ENCODE measurements at regions not wholly inside any gene's neighbourhood (a gene's known extent, or its start where the extent isn't known, plus 50 kb on each side); places are given as distances from the start of the nearest gene placed in this dataset.

DNA sequence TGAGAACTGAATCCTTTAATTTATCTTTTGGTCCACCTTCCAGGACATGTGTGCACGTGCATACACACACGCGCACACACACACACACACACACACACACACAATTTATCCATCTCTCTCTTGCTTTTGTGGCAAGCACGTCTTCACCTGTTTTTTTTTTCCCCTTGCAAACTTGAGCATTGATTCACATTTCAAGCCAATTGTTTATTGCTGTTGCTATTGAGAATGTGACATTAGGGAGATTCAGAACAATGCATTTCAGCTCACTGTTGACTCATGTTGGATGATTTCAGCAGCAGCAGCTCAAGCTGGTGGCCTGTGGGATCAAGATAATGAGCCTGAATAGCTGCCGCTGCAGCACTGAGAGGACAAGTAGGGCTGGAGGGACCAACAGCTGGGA, 128.9 kb downstream of the SNAPC1 start:
- ChIA-PET POLR2A (no interaction called here), CTCF (ENCODE audit: low intra/inter-chr PET ratio) (no interaction called here)
- no peak for TF ChIP-seq EGR1 (conservative IDR thresholded peaks at IDR 0.05)
- no peak for TF ChIP-seq TEAD4 (IDR thresholded peaks at IDR 0.05; ENCODE audit: low read length)
- no peak for TF ChIP-seq TEAD4 (CRISPR knock-in tag; IDR thresholded peaks at IDR 0.05; ENCODE audit: borderline replicate concordance)
- TF ChIP-seq, protein P1, sequence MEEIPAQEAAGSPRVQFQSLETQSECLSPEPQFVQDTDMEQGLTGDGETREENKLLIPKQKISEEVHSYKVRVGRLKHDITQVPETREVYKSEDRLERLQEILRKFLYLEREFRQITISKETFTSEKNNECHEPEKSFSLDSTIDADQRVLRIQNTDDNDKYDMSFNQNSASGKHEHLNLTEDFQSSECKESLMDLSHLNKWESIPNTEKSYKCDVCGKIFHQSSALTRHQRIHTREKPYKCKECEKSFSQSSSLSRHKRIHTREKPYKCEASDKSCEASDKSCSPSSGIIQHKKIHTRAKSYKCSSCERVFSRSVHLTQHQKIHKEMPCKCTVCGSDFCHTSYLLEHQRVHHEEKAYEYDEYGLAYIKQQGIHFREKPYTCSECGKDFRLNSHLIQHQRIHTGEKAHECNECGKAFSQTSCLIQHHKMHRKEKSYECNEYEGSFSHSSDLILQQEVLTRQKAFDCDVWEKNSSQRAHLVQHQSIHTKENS (CRISPR knock-in tag; IDR thresholded peaks at IDR 0.05) = no peak
- no peak for TF ChIP-seq ERF (CRISPR knock-in tag; IDR thresholded peaks at IDR 0.05)
- no peak for TF ChIP-seq KAT8 (IDR thresholded peaks at IDR 0.05; ENCODE audit: low read depth)
- TF ChIP-seq CREB3L1 (IDR thresholded peaks at IDR 0.05; ENCODE audit: borderline replicate concordance, low read depth) = no peak
- TF ChIP-seq ZNF780A (CRISPR knock-in tag; IDR thresholded peaks at IDR 0.05) = no peak
- no peak for TF ChIP-seq ZNF23 (CRISPR knock-in tag; IDR thresholded peaks at IDR 0.05)
- TF ChIP-seq, protein P2, sequence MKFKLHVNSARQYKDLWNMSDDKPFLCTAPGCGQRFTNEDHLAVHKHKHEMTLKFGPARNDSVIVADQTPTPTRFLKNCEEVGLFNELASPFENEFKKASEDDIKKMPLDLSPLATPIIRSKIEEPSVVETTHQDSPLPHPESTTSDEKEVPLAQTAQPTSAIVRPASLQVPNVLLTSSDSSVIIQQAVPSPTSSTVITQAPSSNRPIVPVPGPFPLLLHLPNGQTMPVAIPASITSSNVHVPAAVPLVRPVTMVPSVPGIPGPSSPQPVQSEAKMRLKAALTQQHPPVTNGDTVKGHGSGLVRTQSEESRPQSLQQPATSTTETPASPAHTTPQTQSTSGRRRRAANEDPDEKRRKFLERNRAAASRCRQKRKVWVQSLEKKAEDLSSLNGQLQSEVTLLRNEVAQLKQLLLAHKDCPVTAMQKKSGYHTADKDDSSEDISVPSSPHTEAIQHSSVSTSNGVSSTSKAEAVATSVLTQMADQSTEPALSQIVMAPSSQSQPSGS (CRISPR knock-in tag; IDR thresholded peaks at IDR 0.05) = no peak
- no peak for TF ChIP-seq RBM14 (IDR thresholded peaks at IDR 0.05; ENCODE audit: borderline replicate concordance, insufficient read depth, low read depth, low read length)
- no peak for TF ChIP-seq THRAP3 (IDR thresholded peaks at IDR 0.05; ENCODE audit: borderline replicate concordance)
- TF ChIP-seq FOXA1 (IDR thresholded peaks at IDR 0.05; ENCODE audit: borderline replicate concordance) = no peak
- no peak for TF ChIP-seq STAT5B (CRISPR knock-in tag; IDR thresholded peaks at IDR 0.05)
- no peak for TF ChIP-seq BRD4 (IDR thresholded peaks at IDR 0.05)
- no peak for TF ChIP-seq ZNF311 (CRISPR knock-in tag; IDR thresholded peaks at IDR 0.05)
- intact Hi-C loops (cut with micrococcal nuclease) (no loop called here), in situ Hi-C loops (cut with MboI) (loop anchor here (25.0 kb wide), 1 partner anchor 1396 kb away; no protein-coding TSS in a partner anchor)
- H3K27ac ChIP-seq (ENCODE audit: extremely low read depth, low read depth, low read length) = no peak overlapping the region
- H3K4me1 ChIP-seq (replicated peaks in 1 of 2; ENCODE audit: control insufficient read depth in 2 of 2, insufficient read depth in 2 of 2, low read length in 2 of 2) = no peaks in the 10 kb centered on the region
- no peaks in the 10 kb centered on the region for H3K79me2 ChIP-seq (ENCODE audit: control insufficient read depth, insufficient read depth, low read length)
- 0% methylated on average over 4 of the region's 5 CpGs for WGBS (ENCODE audit: insufficient coverage, low coverage, missing lambda C conversion rate)
- no peaks in the 10 kb centered on the region for H3K36me3 ChIP-seq (ENCODE audit: control insufficient read depth, insufficient read depth, low read length)
- H3K9ac ChIP-seq (ENCODE audit: insufficient read depth in 1 of 2, low read depth in 2 of 2, low read length in 2 of 2) = no peak overlapping the region
- H2AFZ ChIP-seq (ENCODE audit: low read depth, low read length) = no peak overlapping the region
- FAIRE-seq = no peak
- H3K9me3 ChIP-seq (replicated peaks; ENCODE audit: control insufficient read depth, insufficient read depth, low read depth, low read length) = no peaks in the 10 kb centered on the region
- H4K20me1 ChIP-seq (replicated peaks; ENCODE audit: control insufficient read depth, insufficient read depth, low read length) = no peaks in the 10 kb centered on the region
- no peaks in the 10 kb centered on the region for H3K9me1 ChIP-seq (ENCODE audit: control insufficient read depth, insufficient read depth, low read length)
- H3K4me3 ChIP-seq = no peak overlapping the region
- DNase-seq (ENCODE audit: extremely low read depth in 1 of 4, low spot score in 3 of 4) = peak in 1 of 4 experiments; percentile 4
- no peaks in the 10 kb centered on the region; a peak in 1 of 5 replicates for H3K27me3 ChIP-seq (ENCODE audit: control insufficient read depth in 2 of 2, insufficient read depth in 2 of 2, low read length in 2 of 2)
- no peak for ATAC-seq
- H3K4me2 ChIP-seq (ENCODE audit: insufficient read depth, low read length) = no peak overlapping the region
- no TSS peak for BruUV-seq (replicated peaks)
